Endothelial cell of umbilical vein (primary cell): ENCODE measurements at regions not wholly inside any gene's neighbourhood (a gene's known extent, or its start where the extent isn't known, plus 50 kb on each side); places are given as distances from the start of the nearest gene placed in this dataset.

Experiments
- BruUV-seq: library from RNA; stranded (reverse); fragments of 400-500 nt; replicated peaks from 2 replicates; lab custom pipeline; 2021; lab: Mats Ljungman, UMichigan
- CTCF ChIA-PET: fragments of 300-600, 350-600 bp; sonication (Branson Sonifier 250); formaldehyde crosslinking; loops from one replicate; lab custom pipeline; 2021; ENCODE audit warnings: antibody characterized with exemption, inconsistent platforms; lab: Charles Lee
- POLR2A ChIA-PET: fragments of 300-600, 350-600 bp; sonication (Branson Sonifier 250); formaldehyde crosslinking; loops from one replicate; lab custom pipeline; 2021; ENCODE audit warnings: antibody characterized with exemption, inconsistent platforms; lab: Charles Lee
- DNase-seq: peaks from one replicate; pipeline ENCODE4 v3.0.0-alpha.2; 2011; ENCODE audit warnings: low read depth, low spot score
- FAIRE-seq: peaks from 2 replicates; lab custom pipeline; 2011; peaks lifted over from hg19 to GRCh38; lab: Jason Lieb, UNC
- H2AFZ ChIP-seq: 2 replicates; pipeline ENCODE4 v1.6.0; 2012; ENCODE audit warnings: low read depth, low read length, control low read depth, inconsistent platforms
- H3K27ac ChIP-seq: 2 replicates; pipeline ENCODE4 v1.5.1; 2011; ENCODE audit warnings: low read depth, mild to moderate bottlenecking, control low read depth, low read length, moderate library complexity; ENCODE audit not compliant: insufficient read depth
- H3K27me3 ChIP-seq, 2 experiments: 2 replicates each; pipeline versions ENCODE4 v1.6.0 to v1.6.1; 2011; ENCODE audit warnings: low read length in 2 of 2, mixed read lengths in 1 of 2; ENCODE audit not compliant: control insufficient read depth in 2 of 2, insufficient read depth in 2 of 2
- H3K36me3 ChIP-seq, 2 experiments: 2 replicates in 1 of 2; 3 replicates in 1 of 2; pipeline ENCODE4 v1.5.1; 2011; ENCODE audit warnings: low read length in 2 of 2, mild to moderate bottlenecking in 1 of 2, moderate library complexity in 1 of 2; ENCODE audit not compliant: control insufficient read depth in 2 of 2, insufficient read depth in 2 of 2; ENCODE audit errors: extremely low read depth in 1 of 2
- H3K4me1 ChIP-seq: 3 replicates; pipeline ENCODE4 v1.5.1; 2011; ENCODE audit warnings: mild to moderate bottlenecking, low read length; ENCODE audit not compliant: control insufficient read depth, insufficient read depth; ENCODE audit errors: extremely low read depth
- H3K4me2 ChIP-seq: 2 replicates; pipeline ENCODE4 v1.6.1; 2011; ENCODE audit warnings: low read length, control low read depth, mixed read lengths; ENCODE audit not compliant: insufficient read depth
- H3K4me3 ChIP-seq, 3 experiments: fragments of 200-600 bp in 1 of 3; sonication (generic), shearing (Covaris generic) in 1 of 3; replicated peaks in 1 of 3; 2 replicates each; pipeline ENCODE4 v1.5.1; 2011 to 2016; ENCODE audit warnings: control low read depth in 3 of 3, low read length in 3 of 3, mild to moderate bottlenecking in 2 of 3, inconsistent platforms in 1 of 3, low read depth in 1 of 3, moderate library complexity in 1 of 3; ENCODE audit not compliant: insufficient read depth in 1 of 3
- H3K79me2 ChIP-seq: 2 replicates; pipeline ENCODE4 v1.6.0; 2012; ENCODE audit warnings: low read length, inconsistent platforms; ENCODE audit not compliant: control insufficient read depth, insufficient read depth
- H3K9ac ChIP-seq: replicated peaks from 2 replicates; pipeline ENCODE3; 2011; ENCODE audit warnings: low read length, control low read depth; ENCODE audit not compliant: insufficient read depth; ENCODE audit errors: extremely low read depth
- H3K9me1 ChIP-seq: replicated peaks from 3 replicates; pipeline ENCODE4 v1.6.0; 2011; ENCODE audit warnings: mild to moderate bottlenecking, low read length; ENCODE audit not compliant: control insufficient read depth, insufficient read depth; ENCODE audit errors: extremely low read depth
- H3K9me3 ChIP-seq: replicated peaks from 2 replicates; pipeline ENCODE4 v1.5.1; 2012; ENCODE audit warnings: low read length, inconsistent platforms; ENCODE audit not compliant: control insufficient read depth, insufficient read depth
- H4K20me1 ChIP-seq: replicated peaks from 2 replicates; pipeline ENCODE3; 2011; ENCODE audit warnings: mild to moderate bottlenecking, low read length; ENCODE audit not compliant: control insufficient read depth, insufficient read depth; ENCODE audit errors: extremely low read depth
- CTCF ChIP-seq, 2 donors: IDR thresholded peaks; 1 replicate in 1 of 2; 2 replicates in 1 of 2; pipeline ENCODE4 v1.5.1; 2011; ENCODE audit warnings: low read length in 2 of 2, mild to moderate bottlenecking in 2 of 2, moderate library complexity in 2 of 2, control low read depth in 1 of 2, inconsistent platforms in 1 of 2, low read depth in 1 of 2; ENCODE audit not compliant: insufficient read depth in 1 of 2; ENCODE audit errors: extremely low read depth in 1 of 2
- EZH2 ChIP-seq: IDR thresholded peaks from 2 replicates; pipeline ENCODE4 v1.6.1; 2012; ENCODE audit warnings: borderline replicate concordance, low read depth, mild to moderate bottlenecking, moderate library complexity, low read length, inconsistent platforms; ENCODE audit not compliant: severe bottlenecking
- FOS ChIP-seq: IDR thresholded peaks from 2 replicates; pipeline ENCODE4 v1.6.1; 2011; ENCODE audit warnings: mild to moderate bottlenecking, low read length, moderate library complexity, borderline replicate concordance; ENCODE audit not compliant: insufficient read depth
- GATA2 ChIP-seq: IDR thresholded peaks from 2 replicates; pipeline ENCODE4 v1.7.0; 2011; ENCODE audit warnings: low read depth, mild to moderate bottlenecking, moderate library complexity, mixed read lengths, low read length; ENCODE audit not compliant: insufficient read length, insufficient read depth
- JUN ChIP-seq: IDR thresholded peaks from 2 replicates; pipeline ENCODE4 v1.6.1; 2011; ENCODE audit warnings: borderline replicate concordance, low read depth; ENCODE audit not compliant: insufficient read length, insufficient read depth
- MAX ChIP-seq: IDR thresholded peaks from 2 replicates; pipeline ENCODE4 v1.6.1; 2011; ENCODE audit not compliant: insufficient read depth, insufficient read length
- MYC ChIP-seq: IDR thresholded peaks from one replicate; pipeline ENCODE4 v1.6.1; 2011; ENCODE audit warnings: mild to moderate bottlenecking, low read depth, low read length
- POLR2A ChIP-seq: IDR thresholded peaks from 2 replicates; pipeline ENCODE4 v1.6.1; 2012; ENCODE audit warnings: low read depth, mild to moderate bottlenecking, control low read depth, low read length
- POLR2AphosphoS5 ChIP-seq: IDR thresholded peaks from 2 replicates; pipeline ENCODE4 v1.6.1; 2012; ENCODE audit warnings: low read depth, mild to moderate bottlenecking, control low read depth, low read length, moderate library complexity; ENCODE audit not compliant: insufficient read depth
- dilution Hi-C: fragments of 300-500 bp; cut with MboI; formaldehyde crosslinking; loops from one replicate; pipeline ENCODE4 v1.15.0; 2019; ENCODE audit warnings: low sequenced_read_pairs; ENCODE audit not compliant: extremely low pct_ligation_motif_present
- intact Hi-C: fragments of 100-400 bp; cut with micrococcal nuclease; formaldehyde crosslinking; loops from one replicate; pipeline ENCODE4 v1.10.0; 2022

GRCh38 chr7:15863951-15864625 lies 177.6 kb upstream of the MEOX2 start:
- Histone ChIP-seq H3K9me1 (no peaks in the 10 kb centered on the region), H3K4me1 (no peaks in the 10 kb centered on the region), H3K36me3 (no peaks in the 10 kb centered on the region), H3K79me2 (no peaks in the 10 kb centered on the region), H3K4me2 (no peak overlapping the region), H3K9me3 (no peaks in the 10 kb centered on the region), H3K9ac (no peak overlapping the region), H2AFZ (no peak overlapping the region), H3K27me3 (no peaks in the 10 kb centered on the region), H3K27ac (no peak overlapping the region), H4K20me1 (no peaks in the 10 kb centered on the region), H3K4me3 (no peak overlapping the region)
- FAIRE-seq: no peak
- POLR2A ChIA-PET: interaction anchor here (0.6 kb wide), 1 partner anchor 12 kb away, joined by 5 read pairs; no protein-coding TSS in a partner anchor
- CTCF ChIA-PET: no interaction called here
- intact Hi-C loops: no loop called here
- dilution Hi-C loops: no loop called here
- BruUV-seq: no TSS peak
- TF ChIP-seq FOS (no peak), POLR2AphosphoS5 (no peak), MYC (no peak), MAX (no peak), EZH2 (no peak), GATA2 (no peak), JUN (no peak), POLR2A (no peak), CTCF (IDR thresholded peaks at IDR 0.05; ENCODE audit: extremely low read depth in 1 of 2, insufficient read depth in 1 of 2, low read depth in 1 of 2, low read length in 2 of 2) (no peak)
- DNase-seq: no peak
